HFFc6 (cell line): ENCODE measurements at regions not wholly inside any gene's neighbourhood (a gene's known extent, or its start where the extent isn't known, plus 50 kb on each side); places are given as distances from the start of the nearest gene placed in this dataset.

Experiments
- DNase-seq: peaks from one replicate; pipeline ENCODE4 v3.0.0-alpha.2; 2018
- H3K27ac Mint-ChIP-seq: 2 replicates; pipeline ENCODE4 v1.8.0; 2020; ENCODE audit warnings: mild to moderate bottlenecking, mixed read lengths
- H3K27me3 Mint-ChIP-seq: 2 replicates; pipeline ENCODE4 v1.8.0; 2021; ENCODE audit warnings: mild to moderate bottlenecking, moderate library complexity, mixed read lengths; ENCODE audit not compliant: insufficient read depth
- H3K36me3 Mint-ChIP-seq: 2 replicates; pipeline ENCODE4 v1.8.0; 2021; ENCODE audit warnings: low read depth, mixed read lengths
- H3K4me1 Mint-ChIP-seq: 2 replicates; pipeline ENCODE4 v1.8.0; 2020; ENCODE audit warnings: low read depth, mixed read lengths
- H3K4me3 Mint-ChIP-seq: 2 replicates; pipeline ENCODE4 v1.8.0; 2020; ENCODE audit warnings: mild to moderate bottlenecking, moderate library complexity, mixed read lengths
- H3K9me3 Mint-ChIP-seq: 2 replicates; pipeline ENCODE4 v1.8.0; 2020; ENCODE audit warnings: mild to moderate bottlenecking, mixed read lengths
- CTCF ChIP-seq: fragments of 200-600 bp; sonication (generic); IDR thresholded peaks from 2 replicates; pipeline ENCODE4 v1.5.0; 2021; ENCODE audit warnings: antibody characterized with exemption, mild to moderate bottlenecking

- H3K4me3 Mint-ChIP-seq = no peak overlapping the region
- no peak overlapping the region for H3K27ac Mint-ChIP-seq
- peaks cover 4% of the 10 kb centered on the region; the same call in 1 of the 2 replicates for H3K36me3 Mint-ChIP-seq
- no peaks in the 10 kb centered on the region for H3K4me1 Mint-ChIP-seq
- DNase-seq = no peak
- no peak for TF ChIP-seq CTCF
- peaks cover 47% of the 10 kb centered on the region for H3K9me3 Mint-ChIP-seq
- no peaks in the 10 kb centered on the region for H3K27me3 Mint-ChIP-seq
Observed at GRCh38 chr3:163786416-163786815, 1291.9 kb downstream of the SI start.

GRCh38 chr3:163785693-163786092 lies 1292.6 kb downstream of the SI start:
- DNase-seq = no peak
- no peak for TF ChIP-seq CTCF
- peaks cover 48% of the 10 kb centered on the region for H3K9me3 Mint-ChIP-seq
- H3K27ac Mint-ChIP-seq = no peak overlapping the region
- no peaks in the 10 kb centered on the region for H3K27me3 Mint-ChIP-seq
- no peak overlapping the region for H3K4me3 Mint-ChIP-seq
- H3K4me1 Mint-ChIP-seq = no peaks in the 10 kb centered on the region
- peaks cover 4% of the 10 kb centered on the region; the same call in 1 of the 2 replicates for H3K36me3 Mint-ChIP-seq

- no peak; the same call in 1 of the 2 replicates for TF ChIP-seq CTCF
- Mint-ChIP-seq H3K4me3 (no peak overlapping the region), H3K27me3 (no peaks in the 10 kb centered on the region; the same call in 1 of the 2 replicates), H3K36me3 (no peaks in the 10 kb centered on the region), H3K9me3 (peaks cover 55% of the 10 kb centered on the region), H3K4me1 (no peaks in the 10 kb centered on the region), H3K27ac (no peak overlapping the region)
- DNase-seq = no peak
Observed at GRCh38 chr3:163779396-163780344, 1298.6 kb downstream of the SI start.

GRCh38 chr3:163776743-163777142 lies 1301.6 kb downstream of the SI start:
- Mint-ChIP-seq H3K27me3 (peaks cover 1% of the 10 kb centered on the region; the same call in 1 of the 2 replicates), H3K27ac (no peak overlapping the region), H3K9me3 (peaks cover 64% of the 10 kb centered on the region), H3K36me3 (no peaks in the 10 kb centered on the region), H3K4me1 (no peaks in the 10 kb centered on the region), H3K4me3 (no peak overlapping the region)
- TF ChIP-seq CTCF = no peak
- no peak for DNase-seq

- H3K27ac Mint-ChIP-seq = no peak overlapping the region
- H3K9me3 Mint-ChIP-seq = peaks cover 57% of the 10 kb centered on the region
- no peak for DNase-seq
- TF ChIP-seq CTCF = no peak
- peaks cover 1% of the 10 kb centered on the region; the same call in 1 of the 2 replicates for H3K27me3 Mint-ChIP-seq
- no peak overlapping the region for H3K4me3 Mint-ChIP-seq
- H3K4me1 Mint-ChIP-seq = no peaks in the 10 kb centered on the region
- no peaks in the 10 kb centered on the region for H3K36me3 Mint-ChIP-seq
Observed at GRCh38 chr3:163773136-163773535, 1305.2 kb downstream of the SI start.
